Iris pigment epithelial cell (primary cell): ENCODE measurements at regions not wholly inside any gene's neighbourhood (a gene's known extent, or its start where the extent isn't known, plus 50 kb on each side); places are given as distances from the start of the nearest gene placed in this dataset.
"Not testable (repeated sequence)": the region's sequence is repeated elsewhere in the genome, so short reads cannot be mapped to it uniquely, and the experiment has no call there.

ENCODE experiments used
- DNase-seq: peaks from one replicate; pipeline ENCODE4 v3.0.0-alpha.2; 2011; ENCODE audit warnings: low read depth

DNA sequence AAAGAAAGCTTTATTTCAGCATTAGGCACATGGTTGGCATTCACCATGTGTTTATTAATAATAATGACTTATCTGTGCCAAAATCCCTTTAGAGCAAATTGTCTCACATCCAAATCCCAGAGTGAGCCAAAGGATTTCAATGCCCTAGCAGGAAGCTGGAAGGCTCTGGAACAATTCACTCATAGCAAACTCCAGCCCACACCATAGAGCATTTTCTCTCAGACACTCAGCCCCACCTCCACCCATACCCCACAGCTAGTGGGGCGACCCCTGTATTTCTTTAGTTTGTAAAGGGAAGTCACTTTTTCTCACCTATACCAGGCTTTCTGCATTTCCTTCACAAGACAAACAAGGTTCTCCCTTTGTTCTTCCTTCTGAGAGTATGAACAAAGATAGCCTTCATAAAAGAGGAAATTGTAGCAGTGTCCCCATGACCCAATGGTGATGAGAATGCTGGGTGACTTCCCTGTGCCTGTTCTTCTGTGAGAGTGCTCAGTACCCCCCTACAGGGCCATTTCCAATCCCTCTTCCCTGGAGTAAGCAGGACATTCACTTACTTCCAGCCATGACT lies 100.1 kb upstream of the APCDD1 start:
- DNase-seq, result no peak

- DNase-seq, result no peak
Observed at GRCh38 chr18:10354890-10355289, 99.5 kb upstream of the APCDD1 start.

GRCh38 chr18:10356999-10357398 lies 97.4 kb upstream of the APCDD1 start:
- DNase-seq, result not testable (repeated sequence)

DNA sequence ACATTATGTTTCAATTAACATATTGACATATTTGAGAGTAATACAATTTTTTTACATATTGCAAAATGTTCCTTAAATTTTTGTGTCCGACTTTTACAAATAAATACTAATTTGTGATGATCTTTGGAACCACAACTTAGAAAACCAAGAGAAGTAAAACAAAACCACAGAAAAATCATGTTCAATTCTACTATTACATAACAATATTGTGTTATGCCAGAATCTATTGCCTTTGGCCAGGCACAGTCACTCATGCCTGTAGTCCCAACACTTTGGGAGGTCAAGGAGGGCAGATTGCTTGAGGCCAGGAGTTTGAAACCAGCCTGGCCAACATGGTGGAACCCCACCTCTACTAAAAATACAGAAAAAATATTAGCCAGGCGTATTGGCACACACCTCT lies 92.8 kb upstream of the APCDD1 start:
- DNase-seq, result no peak

- no peak for DNase-seq
Observed at GRCh38 chr18:10365021-10365500, 89.4 kb upstream of the APCDD1 start.

- no peak for DNase-seq
Observed at GRCh38 chr18:10365901-10366300, 88.5 kb upstream of the APCDD1 start.

DNA sequence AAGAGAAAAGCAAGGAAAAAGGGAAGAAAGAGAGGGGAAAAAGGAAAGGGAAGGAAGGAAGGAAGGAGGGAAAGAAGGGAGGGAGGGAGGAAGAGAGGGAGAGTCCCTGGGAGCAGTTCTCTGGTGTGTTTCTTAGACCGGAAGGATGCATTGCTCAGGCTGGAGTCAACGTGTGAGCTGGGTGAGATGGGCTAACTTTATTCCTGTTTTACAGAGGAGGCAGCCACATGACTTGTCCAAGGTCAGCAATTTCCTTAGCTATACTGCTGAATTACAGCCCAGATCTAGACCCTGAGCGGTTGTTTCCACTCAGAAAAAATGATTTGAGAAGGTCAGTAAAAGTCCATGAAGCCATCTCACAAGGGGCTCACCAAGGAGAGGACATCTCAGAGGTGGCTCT lies 86.6 kb upstream of the APCDD1 start:
- no peak for DNase-seq

DNA sequence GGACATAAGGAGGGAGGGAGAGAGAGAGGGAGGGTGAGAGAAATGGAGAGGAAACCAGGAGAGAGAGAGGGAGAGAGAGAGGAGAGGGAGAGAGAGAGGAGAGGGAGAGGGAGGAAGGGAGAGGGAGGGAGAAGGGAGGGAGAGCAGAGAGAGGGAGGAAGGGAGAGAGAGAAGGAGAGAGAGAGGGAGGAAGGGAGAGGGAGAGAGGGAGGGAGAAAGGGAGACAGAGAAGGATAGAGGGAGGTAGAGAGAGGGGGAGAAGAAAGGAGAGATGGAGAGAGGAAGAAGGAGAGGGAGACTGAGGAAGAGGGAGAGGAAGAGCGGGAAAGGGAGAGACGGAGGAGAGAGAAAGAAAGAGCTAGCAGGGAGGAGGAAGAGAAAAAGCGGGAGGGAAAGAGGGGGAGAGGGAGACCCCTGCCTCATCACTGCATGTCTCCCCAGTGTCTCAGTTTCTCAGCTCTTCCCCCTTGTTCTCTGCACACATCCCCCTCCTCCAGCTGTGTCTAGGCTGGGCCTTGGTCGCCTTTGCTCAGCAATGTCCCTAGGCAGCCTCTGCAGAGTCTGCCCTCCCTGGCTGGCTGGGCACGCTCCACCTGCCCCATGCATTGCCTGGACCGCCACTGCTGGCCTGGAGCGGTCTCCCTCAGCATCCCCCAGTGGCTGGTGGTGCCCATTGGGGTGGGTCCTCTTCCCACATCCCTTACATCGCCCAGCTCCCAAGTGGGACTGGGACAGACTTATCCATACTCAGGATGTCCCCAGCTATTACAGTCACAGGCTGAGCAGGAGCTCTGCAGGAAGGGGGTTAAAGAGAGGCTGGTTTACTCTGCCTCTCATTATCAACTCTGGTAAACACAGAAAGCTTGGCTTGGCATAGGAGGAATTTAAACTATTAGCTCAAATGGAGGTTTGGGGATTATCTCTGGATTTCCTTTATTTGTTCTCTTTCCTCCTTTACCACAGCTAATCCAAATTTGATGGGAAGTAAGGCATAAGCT lies 85.7 kb upstream of the APCDD1 start:
- DNase-seq, result no peak

DNA sequence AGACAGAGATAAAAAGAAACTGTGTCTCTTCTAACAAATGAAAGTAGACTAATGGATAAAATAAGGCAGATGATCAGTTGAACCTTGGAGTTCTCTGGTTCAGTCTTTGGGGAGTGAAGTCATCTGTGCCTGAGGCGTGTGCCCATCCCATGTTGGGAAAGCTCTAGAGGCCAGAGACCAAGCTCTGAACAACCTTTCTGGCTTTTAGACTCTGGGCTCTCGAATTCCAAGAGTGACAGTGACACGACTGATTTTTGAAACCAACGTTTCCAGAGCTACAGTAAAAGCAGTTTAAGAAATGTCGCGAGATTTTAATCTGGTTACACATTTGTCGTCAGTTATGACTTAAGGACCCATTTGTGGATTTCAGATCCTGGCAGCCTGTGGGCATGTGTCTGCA lies 83.7 kb upstream of the APCDD1 start:
- DNase-seq, result no peak

- no peak for DNase-seq
Observed at GRCh38 chr18:10371165-10371564, 83.3 kb upstream of the APCDD1 start.

GRCh38 chr18:10374195-10374594 lies 80.2 kb upstream of the APCDD1 start:
- DNase-seq, result no peak

GRCh38 chr18:10374636-10375293 lies 79.7 kb upstream of the APCDD1 start:
- no peak for DNase-seq

DNA sequence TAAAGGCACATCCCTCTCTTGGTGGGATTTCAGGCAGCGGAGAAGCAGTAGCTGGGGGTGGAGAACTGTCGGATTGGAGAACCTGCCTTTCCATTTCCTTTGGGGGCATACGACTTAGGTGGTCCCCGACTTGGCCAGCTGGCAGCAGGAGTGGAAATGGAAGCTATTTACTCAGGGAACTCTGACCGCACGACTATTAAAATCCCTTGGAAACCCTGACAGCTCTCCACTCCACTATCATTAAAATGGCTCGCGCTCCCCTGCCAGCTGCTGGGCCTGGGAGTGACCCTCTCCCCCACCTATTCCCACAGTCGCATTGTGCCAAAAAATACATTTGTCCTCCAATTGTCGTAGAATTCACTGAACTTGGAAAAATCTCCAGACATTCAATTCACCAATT lies 77.7 kb upstream of the APCDD1 start:
- no peak for DNase-seq

- DNase-seq, result no peak
Observed at GRCh38 chr18:10377956-10378355, 76.5 kb upstream of the APCDD1 start.

GRCh38 chr18:10378688-10379420 lies 75.6 kb upstream of the APCDD1 start:
- no peak for DNase-seq

DNA sequence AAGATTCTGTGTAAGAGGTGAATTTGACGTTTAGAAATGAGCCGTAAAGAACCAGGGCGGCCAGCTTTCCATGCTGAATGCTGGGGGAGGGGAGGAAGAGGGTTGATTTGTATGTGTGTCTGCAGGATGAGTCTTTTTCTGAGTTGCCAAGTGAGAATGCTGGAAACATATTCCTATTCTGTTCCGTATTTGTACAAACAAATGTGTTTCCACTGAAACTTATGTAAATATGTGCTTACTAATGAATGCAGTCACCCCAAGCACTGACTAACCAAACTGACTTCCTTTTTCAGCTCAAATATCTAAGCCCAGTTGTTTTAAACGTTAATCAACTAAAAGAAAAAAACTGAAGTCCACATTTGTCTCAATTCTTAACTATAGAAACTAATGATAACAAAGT lies 74.9 kb upstream of the APCDD1 start:
- DNase-seq, result no peak

GRCh38 chr18:10381516-10381915 lies 72.9 kb upstream of the APCDD1 start:
- DNase-seq, result no peak

DNA sequence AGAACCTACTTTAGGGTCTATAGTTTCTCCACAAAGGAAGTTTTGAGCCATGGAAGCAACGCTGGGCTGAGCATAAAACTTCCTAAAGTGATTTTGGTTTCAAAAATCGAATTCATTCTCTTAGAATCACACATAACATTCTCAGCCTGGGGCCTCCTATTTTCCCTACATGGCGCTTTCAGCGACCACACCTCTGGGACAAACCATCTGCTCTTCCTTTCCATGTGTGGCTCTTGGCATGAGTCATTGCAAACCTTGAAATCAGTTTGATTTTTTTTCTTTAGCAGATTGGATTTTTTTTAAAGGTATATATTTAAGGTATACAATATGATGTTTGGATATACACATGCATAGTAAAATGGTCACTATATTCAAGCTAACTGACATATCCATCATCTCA lies 72.5 kb upstream of the APCDD1 start:
- DNase-seq, result no peak

DNA sequence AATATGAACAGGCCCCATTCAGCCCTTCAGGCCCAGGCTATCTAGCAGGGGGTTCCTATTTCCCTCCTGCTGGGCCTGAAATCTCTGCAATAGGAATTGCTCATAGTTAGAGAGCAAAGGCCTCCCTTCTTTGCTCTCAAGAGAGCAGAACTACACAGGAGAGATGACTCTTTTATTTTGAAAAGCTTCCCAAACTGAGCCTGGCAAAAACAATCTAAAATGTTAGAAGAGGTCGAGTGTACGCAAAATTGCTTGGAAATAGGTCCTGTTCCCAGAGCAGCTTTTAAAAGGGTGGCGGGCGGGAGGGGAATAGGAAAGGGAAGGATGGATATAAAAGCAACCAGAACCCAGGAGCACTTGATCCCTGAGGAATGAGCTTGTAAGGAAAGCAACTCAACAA lies 68.4 kb upstream of the APCDD1 start:
- DNase-seq, result no peak

DNA sequence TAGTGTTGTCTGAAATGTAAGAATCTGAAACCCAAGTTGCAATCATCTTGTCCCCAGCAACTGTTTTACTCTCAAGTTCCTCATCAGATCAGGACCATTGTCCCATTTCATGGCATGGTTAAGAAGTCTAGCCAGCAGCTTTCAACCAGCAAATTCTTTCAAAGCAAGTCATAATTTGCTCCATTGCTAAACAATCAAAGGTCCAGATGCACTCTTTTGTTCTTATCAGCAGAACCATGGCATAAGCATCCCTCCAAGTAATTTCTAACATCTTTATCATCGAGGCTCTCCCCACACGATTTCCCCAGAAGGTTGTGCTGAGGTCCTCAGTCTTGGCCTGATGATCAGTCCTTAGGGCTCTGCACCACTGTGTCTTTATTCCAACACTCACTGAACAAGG lies 67.5 kb upstream of the APCDD1 start:
- no peak for DNase-seq

DNA sequence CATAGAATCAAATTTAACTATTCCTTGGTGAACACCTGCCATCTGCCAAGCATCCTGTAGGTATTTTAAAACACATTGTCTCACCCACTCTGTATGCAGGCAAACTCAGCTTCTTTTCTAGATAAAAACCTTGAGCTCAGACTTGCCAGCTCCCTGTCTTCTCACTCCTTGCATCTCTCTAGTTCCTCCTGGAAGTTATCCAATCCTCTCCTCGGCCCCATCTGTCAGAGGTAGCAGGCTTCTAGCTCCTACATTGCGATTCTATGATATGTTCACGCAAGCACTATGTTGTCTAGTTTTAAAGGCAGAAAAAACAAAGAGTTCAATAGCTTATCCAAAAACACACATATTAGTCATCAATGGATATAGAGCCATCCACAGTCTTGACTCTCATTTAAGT lies 67.0 kb upstream of the APCDD1 start:
- no peak for DNase-seq

GRCh38 chr18:10388373-10388772 lies 66.1 kb upstream of the APCDD1 start:
- DNase-seq, result no peak
